ENCODE measurements at regions not wholly inside any gene's neighbourhood (a gene's known extent, or its start where the extent isn't known, plus 50 kb on each side); places are given as distances from the start of the nearest gene placed in this dataset.

DNA sequence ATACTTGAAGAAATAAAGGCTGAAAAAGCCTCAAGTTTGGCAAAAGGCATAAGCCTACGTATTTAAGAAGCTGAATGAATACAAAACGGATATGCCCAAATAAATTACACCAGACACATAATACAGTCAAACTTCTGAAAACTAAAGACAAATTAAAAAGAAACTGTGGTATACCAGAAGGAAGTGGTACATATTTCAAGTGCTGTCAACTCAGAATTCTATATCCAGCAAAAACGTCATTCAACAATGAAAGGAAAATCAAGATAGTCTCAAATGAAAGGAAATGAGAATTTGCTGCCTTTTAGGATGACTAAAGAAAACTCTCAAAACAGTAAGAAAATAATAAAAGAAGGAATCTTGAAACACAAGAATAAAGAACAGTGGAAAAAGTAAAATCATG is 69.5 kb downstream of the POLR1D start:
- no peaks in the 10 kb centered on the region for H3K36me3 ChIP-seq
- no peak for DNase-seq
- H3K27me3 ChIP-seq, result no peaks in the 10 kb centered on the region
- intact Hi-C loops (cut with DNase I; ENCODE audit: low total_unique reads), result no loop called here
- peaks cover 0 to 5% of the 10 kb centered on the region in 2 donors for H3K9me3 ChIP-seq
- no peak for TF ChIP-seq POLR2A (IDR thresholded peaks at IDR 0.05)
- TF ChIP-seq, protein P1, sequence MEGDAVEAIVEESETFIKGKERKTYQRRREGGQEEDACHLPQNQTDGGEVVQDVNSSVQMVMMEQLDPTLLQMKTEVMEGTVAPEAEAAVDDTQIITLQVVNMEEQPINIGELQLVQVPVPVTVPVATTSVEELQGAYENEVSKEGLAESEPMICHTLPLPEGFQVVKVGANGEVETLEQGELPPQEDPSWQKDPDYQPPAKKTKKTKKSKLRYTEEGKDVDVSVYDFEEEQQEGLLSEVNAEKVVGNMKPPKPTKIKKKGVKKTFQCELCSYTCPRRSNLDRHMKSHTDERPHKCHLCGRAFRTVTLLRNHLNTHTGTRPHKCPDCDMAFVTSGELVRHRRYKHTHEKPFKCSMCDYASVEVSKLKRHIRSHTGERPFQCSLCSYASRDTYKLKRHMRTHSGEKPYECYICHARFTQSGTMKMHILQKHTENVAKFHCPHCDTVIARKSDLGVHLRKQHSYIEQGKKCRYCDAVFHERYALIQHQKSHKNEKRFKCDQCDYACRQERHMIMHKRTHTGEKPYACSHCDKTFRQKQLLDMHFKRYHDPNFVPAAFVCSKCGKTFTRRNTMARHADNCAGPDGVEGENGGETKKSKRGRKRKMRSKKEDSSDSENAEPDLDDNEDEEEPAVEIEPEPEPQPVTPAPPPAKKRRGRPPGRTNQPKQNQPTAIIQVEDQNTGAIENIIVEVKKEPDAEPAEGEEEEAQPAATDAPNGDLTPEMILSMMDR (IDR thresholded peaks at IDR 0.05), result no peak
- H3K27ac ChIP-seq, result no peak overlapping the region
- no peak overlapping the region for H3K4me3 ChIP-seq
- no peaks in the 10 kb centered on the region for H3K4me1 ChIP-seq

GRCh38 chr13:27696731-27697130 is 75.0 kb downstream of the POLR1D start:
- H3K27me3 ChIP-seq, result no peaks in the 10 kb centered on the region
- TF ChIP-seq POLR2A (IDR thresholded peaks at IDR 0.05), result no peak
- TF ChIP-seq, protein P1 (IDR thresholded peaks at IDR 0.05), result no peak
- DNase-seq, result no peak
- no peaks in the 10 kb centered on the region for H3K9me3 ChIP-seq
- H3K4me3 ChIP-seq, result no peak overlapping the region
- H3K27ac ChIP-seq, result no peak overlapping the region
- H3K36me3 ChIP-seq, result no peaks in the 10 kb centered on the region
- no peaks in the 10 kb centered on the region for H3K4me1 ChIP-seq
- intact Hi-C loops (cut with DNase I; ENCODE audit: low total_unique reads), result no loop called here

DNA sequence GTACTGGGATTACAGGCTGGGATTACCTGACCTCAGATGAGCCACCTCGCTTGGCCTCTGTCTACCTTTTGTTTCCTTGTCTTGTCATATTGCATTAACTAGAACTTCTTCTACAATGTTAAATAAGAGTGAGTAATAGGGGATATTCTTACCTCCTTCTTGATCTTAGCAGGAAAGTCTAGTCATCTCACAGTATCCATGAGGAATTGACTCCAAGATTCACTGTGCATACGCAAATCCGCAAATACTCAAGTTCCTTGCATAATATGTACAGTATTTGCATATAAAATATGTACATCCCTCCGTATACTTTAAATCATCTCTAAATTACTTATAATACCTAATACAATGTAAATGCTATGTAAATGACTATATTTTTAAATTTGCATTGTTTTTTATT is 78.3 kb downstream of the POLR1D start:
- Histone ChIP-seq H3K4me3 (no peak overlapping the region), H3K9me3 (peaks cover 0 to 4% of the 10 kb centered on the region in 2 donors), H3K27ac (no peak overlapping the region), H3K4me1 (no peaks in the 10 kb centered on the region), H3K36me3 (no peaks in the 10 kb centered on the region), H3K27me3 (no peaks in the 10 kb centered on the region)
- intact Hi-C loops (cut with DNase I; ENCODE audit: low total_unique reads), result no loop called here
- TF ChIP-seq, protein P1 (IDR thresholded peaks at IDR 0.05), result no peak
- TF ChIP-seq POLR2A (IDR thresholded peaks at IDR 0.05), result no peak
- no peak for DNase-seq

DNA sequence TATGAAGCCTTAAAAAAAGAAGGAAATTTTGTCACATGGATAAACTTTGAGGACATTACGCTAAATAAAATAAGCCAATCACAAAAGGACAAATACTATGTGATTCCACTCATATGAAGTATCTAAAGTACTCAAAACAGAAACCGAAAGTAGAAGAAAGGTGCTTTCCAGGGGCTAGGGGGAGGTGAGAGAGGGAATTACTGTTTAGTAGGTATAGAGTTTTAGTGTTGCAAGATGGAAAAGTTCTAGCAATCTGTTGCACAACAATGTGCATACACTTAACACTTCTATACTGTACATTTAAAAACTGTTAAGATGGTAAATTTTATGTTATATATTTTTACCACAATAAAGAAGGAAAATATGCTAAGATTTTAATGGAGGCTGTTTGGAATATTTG is 83.0 kb downstream of the POLR1D start:
- peaks cover 0 to 4% of the 10 kb centered on the region in 2 donors for H3K9me3 ChIP-seq
- H3K27ac ChIP-seq, result no peak overlapping the region
- intact Hi-C loops (cut with DNase I; ENCODE audit: low total_unique reads), result no loop called here
- no peak overlapping the region for H3K4me3 ChIP-seq
- TF ChIP-seq, protein P1 (IDR thresholded peaks at IDR 0.05), result no peak
- no peak for TF ChIP-seq POLR2A (IDR thresholded peaks at IDR 0.05)
- DNase-seq, result no peak
- no peaks in the 10 kb centered on the region for H3K4me1 ChIP-seq
- no peaks in the 10 kb centered on the region for H3K36me3 ChIP-seq
- no peaks in the 10 kb centered on the region for H3K27me3 ChIP-seq

GRCh38 chr13:27708325-27708724 is 84.0 kb upstream of the GSX1 start:
- Histone ChIP-seq H3K4me3 (no peak overlapping the region), H3K27me3 (peaks cover 0 to 3% of the 10 kb centered on the region in 2 donors), H3K4me1 (no peaks in the 10 kb centered on the region), H3K36me3 (no peaks in the 10 kb centered on the region), H3K9me3 (no peaks in the 10 kb centered on the region), H3K27ac (no peak overlapping the region)
- intact Hi-C loops (cut with DNase I; ENCODE audit: low total_unique reads), result no loop called here
- DNase-seq, result no peak
- TF ChIP-seq POLR2A (IDR thresholded peaks at IDR 0.05), result no peak
- TF ChIP-seq, protein P1 (IDR thresholded peaks at IDR 0.05), result no peak
